Panc1 (cell line): ENCODE measurements at regions not wholly inside any gene's neighbourhood (a gene's known extent, or its start where the extent isn't known, plus 50 kb on each side); places are given as distances from the start of the nearest gene placed in this dataset.

Experiments
- ATAC-seq: fragments of 200-7000 bp; cut with Tn5 transposase; 2 replicates; pipeline ENCODE4 v1.9.1; 2020; ENCODE audit warnings: mild to moderate bottlenecking, moderate library complexity
- BruUV-seq: library from RNA; stranded (reverse); fragments of 400-500 nt; replicated peaks from 2 replicates; lab custom pipeline; 2021; lab: Mats Ljungman, UMichigan
- CTCF ChIA-PET: fragments of 300-600 bp; sonication (Branson Sonifier 250); formaldehyde crosslinking; loops from one replicate; lab custom pipeline; 2022; ENCODE audit warnings: antibody characterized with exemption; lab: Charles Lee
- POLR2A ChIA-PET: fragments of 300-600 bp; sonication (Branson Sonifier 250); formaldehyde crosslinking; loops from one replicate; lab custom pipeline; 2022; ENCODE audit warnings: antibody characterized with exemption; lab: Charles Lee
- DNase-seq: peaks from one replicate; pipeline ENCODE4 v3.0.0-alpha.2; 2010; ENCODE audit warnings: low read depth, low spot score
- H3K27ac ChIP-seq: 2 replicates; pipeline ENCODE4 v1.5.1; 2011; ENCODE audit warnings: mild to moderate bottlenecking, low read length, inconsistent platforms
- H3K27me3 ChIP-seq: fragments of 200-500 bp; sonication (Bioruptor generic); 2 replicates; pipeline ENCODE4 v1.6.0; 2014; ENCODE audit warnings: low read length, inconsistent platforms; ENCODE audit not compliant: control insufficient read depth, insufficient read depth
- H3K36me3 ChIP-seq: fragments of 200-500 bp; sonication (Bioruptor generic); 2 replicates; pipeline ENCODE4 v1.5.1; 2014; ENCODE audit warnings: inconsistent platforms, mild to moderate bottlenecking, low read length, moderate library complexity; ENCODE audit not compliant: control insufficient read depth, insufficient read depth
- H3K4me1 ChIP-seq: 2 replicates; pipeline ENCODE4 v1.5.1; 2011; ENCODE audit warnings: inconsistent platforms, mild to moderate bottlenecking, low read length, moderate library complexity; ENCODE audit not compliant: control insufficient read depth, insufficient read depth
- H3K4me3 ChIP-seq, 2 experiments: 2 replicates each; pipeline ENCODE4 v1.5.1; 2011 to 2012; ENCODE audit warnings: low read depth in 2 of 2, low read length in 2 of 2, mild to moderate bottlenecking in 2 of 2, inconsistent platforms in 1 of 2, moderate library complexity in 1 of 2
- H3K9me3 ChIP-seq: fragments of 200-500 bp; sonication (Bioruptor generic); 2 replicates; pipeline ENCODE4 v1.5.1; 2014; ENCODE audit warnings: low read depth, mild to moderate bottlenecking, inconsistent platforms, low read length, moderate library complexity; ENCODE audit not compliant: control insufficient read depth, insufficient read depth
- CTCF ChIP-seq: fragments of 450-650 bp; IDR thresholded peaks from 2 replicates; pipeline ENCODE4 v1.5.1; 2017; ENCODE audit warnings: mild to moderate bottlenecking
- POLR2AphosphoS5 ChIP-seq: IDR thresholded peaks from 2 replicates; pipeline ENCODE4 v1.6.1; 2012; ENCODE audit warnings: mild to moderate bottlenecking, low read depth, low read length, moderate library complexity
- SIN3A ChIP-seq: IDR thresholded peaks from 2 replicates; pipeline ENCODE4 v1.6.1; 2012; ENCODE audit warnings: low read depth, mild to moderate bottlenecking, low read length, moderate library complexity, borderline replicate concordance; ENCODE audit not compliant: insufficient read depth
- TCF7L2 ChIP-seq: IDR thresholded peaks from 2 replicates; pipeline ENCODE4 v1.6.1; 2011; ENCODE audit warnings: mild to moderate bottlenecking, low read depth, low read length, inconsistent platforms
- in situ Hi-C: cut with HindIII; loops from 2 replicates; pipeline ENCODE4 v1.10.0; 2016; ENCODE audit warnings: low sequenced_read_pairs, low pct_unique_long_range_greater_than_20kb
- intact Hi-C: fragments of 100-400 bp; cut with micrococcal nuclease; formaldehyde crosslinking; loops from one replicate; pipeline ENCODE4 v1.10.0; 2022; ENCODE audit not compliant: unreplicated experiment
- TF ChIP-seq, protein P1 (sequence below), 2 experiments: IDR thresholded peaks; 2 replicates each; pipeline ENCODE4 v1.6.1; 2011 to 2012; ENCODE audit warnings: low read depth in 2 of 2, control low read depth in 1 of 2, low read length in 1 of 2, mild to moderate bottlenecking in 1 of 2, moderate library complexity in 1 of 2; ENCODE audit not compliant: insufficient read depth in 1 of 2

DNA sequence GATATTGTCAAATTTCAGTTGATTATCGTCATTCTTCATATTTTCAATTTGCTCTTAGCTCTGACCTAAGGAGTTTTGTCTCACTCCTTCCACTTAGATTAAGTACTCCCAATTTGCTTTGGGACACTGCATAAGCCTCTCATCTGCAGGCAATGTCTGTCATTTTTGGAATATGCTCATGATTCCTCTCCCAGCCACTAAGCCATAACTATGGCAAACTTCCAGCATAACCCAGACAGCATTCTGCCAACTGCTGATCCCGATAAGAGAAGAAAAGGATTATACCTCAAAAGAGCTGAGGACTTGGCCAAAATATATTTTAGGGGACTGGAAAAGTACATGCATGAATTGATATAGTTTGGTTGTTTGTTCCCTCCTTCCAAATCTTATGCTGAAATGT is 444.4 kb downstream of the GABRG1 start:
- Histone ChIP-seq H3K27ac (no peak overlapping the region), H3K9me3 (no peaks in the 10 kb centered on the region), H3K4me3 (no peak overlapping the region), H3K36me3 (no peaks in the 10 kb centered on the region), H3K4me1 (no peaks in the 10 kb centered on the region), H3K27me3 (no peaks in the 10 kb centered on the region)
- in situ Hi-C loops = no loop called here
- ChIA-PET POLR2A (no interaction called here), CTCF (no interaction called here)
- TF ChIP-seq CTCF (no peak), TCF7L2 (no peak), SIN3A (no peak), POLR2AphosphoS5 (no peak)
- TF ChIP-seq, protein P1, sequence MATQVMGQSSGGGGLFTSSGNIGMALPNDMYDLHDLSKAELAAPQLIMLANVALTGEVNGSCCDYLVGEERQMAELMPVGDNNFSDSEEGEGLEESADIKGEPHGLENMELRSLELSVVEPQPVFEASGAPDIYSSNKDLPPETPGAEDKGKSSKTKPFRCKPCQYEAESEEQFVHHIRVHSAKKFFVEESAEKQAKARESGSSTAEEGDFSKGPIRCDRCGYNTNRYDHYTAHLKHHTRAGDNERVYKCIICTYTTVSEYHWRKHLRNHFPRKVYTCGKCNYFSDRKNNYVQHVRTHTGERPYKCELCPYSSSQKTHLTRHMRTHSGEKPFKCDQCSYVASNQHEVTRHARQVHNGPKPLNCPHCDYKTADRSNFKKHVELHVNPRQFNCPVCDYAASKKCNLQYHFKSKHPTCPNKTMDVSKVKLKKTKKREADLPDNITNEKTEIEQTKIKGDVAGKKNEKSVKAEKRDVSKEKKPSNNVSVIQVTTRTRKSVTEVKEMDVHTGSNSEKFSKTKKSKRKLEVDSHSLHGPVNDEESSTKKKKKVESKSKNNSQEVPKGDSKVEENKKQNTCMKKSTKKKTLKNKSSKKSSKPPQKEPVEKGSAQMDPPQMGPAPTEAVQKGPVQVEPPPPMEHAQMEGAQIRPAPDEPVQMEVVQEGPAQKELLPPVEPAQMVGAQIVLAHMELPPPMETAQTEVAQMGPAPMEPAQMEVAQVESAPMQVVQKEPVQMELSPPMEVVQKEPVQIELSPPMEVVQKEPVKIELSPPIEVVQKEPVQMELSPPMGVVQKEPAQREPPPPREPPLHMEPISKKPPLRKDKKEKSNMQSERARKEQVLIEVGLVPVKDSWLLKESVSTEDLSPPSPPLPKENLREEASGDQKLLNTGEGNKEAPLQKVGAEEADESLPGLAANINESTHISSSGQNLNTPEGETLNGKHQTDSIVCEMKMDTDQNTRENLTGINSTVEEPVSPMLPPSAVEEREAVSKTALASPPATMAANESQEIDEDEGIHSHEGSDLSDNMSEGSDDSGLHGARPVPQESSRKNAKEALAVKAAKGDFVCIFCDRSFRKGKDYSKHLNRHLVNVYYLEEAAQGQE (IDR thresholded peaks at IDR 0.05; ENCODE audit: insufficient read depth in 1 of 2, low read depth in 2 of 2, low read length in 1 of 2) = no peak
- DNase-seq (no peak), ATAC-seq (no peak)
- no TSS peak for BruUV-seq
- intact Hi-C loops = no loop called here

GRCh38 chr4:45668128-45668527 is 455.7 kb downstream of the GABRG1 start:
- CTCF ChIA-PET = no interaction called here
- no TSS peak for BruUV-seq
- POLR2A ChIA-PET = no interaction called here
- no peak for DNase-seq
- no peaks in the 10 kb centered on the region for H3K4me1 ChIP-seq
- H3K9me3 ChIP-seq = no peaks in the 10 kb centered on the region
- H3K4me3 ChIP-seq = no peak overlapping the region
- in situ Hi-C loops = no loop called here
- H3K27ac ChIP-seq = no peak overlapping the region
- H3K36me3 ChIP-seq = no peaks in the 10 kb centered on the region
- TF ChIP-seq POLR2AphosphoS5 = no peak
- TF ChIP-seq, protein P1 (IDR thresholded peaks at IDR 0.05; ENCODE audit: insufficient read depth in 1 of 2, low read depth in 2 of 2, low read length in 1 of 2) = no peak
- no peak for TF ChIP-seq TCF7L2
- TF ChIP-seq CTCF = no peak
- no peak for TF ChIP-seq SIN3A
- ATAC-seq = no peak
- intact Hi-C loops = no loop called here
- no peaks in the 10 kb centered on the region for H3K27me3 ChIP-seq
